SKM-1 (cell line): ENCODE measurements at regions not wholly inside any gene's neighbourhood (a gene's known extent, or its start where the extent isn't known, plus 50 kb on each side); places are given as distances from the start of the nearest gene placed in this dataset.

Experiments
- DNase-seq: peaks from one replicate; lab custom pipeline; 2025; ENCODE audit not compliant: unreplicated experiment; lab: John Stamatoyannopoulos, UW

GRCh38 chr19:28289295-28290063 lies 923.5 kb downstream of the UQCRFS1 start:
- no peak for DNase-seq

GRCh38 chr19:28288572-28289264 lies 924.2 kb downstream of the UQCRFS1 start:
- no peak for DNase-seq

GRCh38 chr19:28285917-28286316 lies 927.0 kb downstream of the UQCRFS1 start:
- no peak for DNase-seq

GRCh38 chr19:28285078-28285477 lies 927.9 kb downstream of the UQCRFS1 start:
- DNase-seq, result no peak

GRCh38 chr19:28284389-28284788 lies 928.6 kb downstream of the UQCRFS1 start:
- no peak for DNase-seq

GRCh38 chr19:28283592-28283991 lies 929.4 kb downstream of the UQCRFS1 start:
- DNase-seq, result no peak

GRCh38 chr19:28281676-28282075 lies 931.3 kb downstream of the UQCRFS1 start:
- DNase-seq, result no peak

GRCh38 chr19:28264556-28264955 lies 948.4 kb downstream of the UQCRFS1 start:
- no peak for DNase-seq

GRCh38 chr19:28258829-28259228 lies 954.1 kb downstream of the UQCRFS1 start:
- DNase-seq, result no peak

- no peak for DNase-seq
These were observed 955.6 kb downstream of the UQCRFS1 start for GRCh38 chr19:28257396-28257795.

- no peak for DNase-seq
These were observed 965.7 kb downstream of the UQCRFS1 start for GRCh38 chr19:28247243-28247642.

GRCh38 chr19:28245937-28246336 lies 967.0 kb downstream of the UQCRFS1 start:
- no peak for DNase-seq

- no peak for DNase-seq
These were observed 968.0 kb downstream of the UQCRFS1 start for GRCh38 chr19:28244966-28245365.

- no peak for DNase-seq
These were observed 970.5 kb downstream of the UQCRFS1 start for GRCh38 chr19:28242317-28242927.

- no peak for DNase-seq
These were observed 973.7 kb downstream of the UQCRFS1 start for GRCh38 chr19:28239270-28239669.

- no peak for DNase-seq
These were observed 974.6 kb downstream of the UQCRFS1 start for GRCh38 chr19:28238270-28238820.

- DNase-seq, result no peak
These were observed 977.3 kb downstream of the UQCRFS1 start for GRCh38 chr19:28235606-28236125.

GRCh38 chr19:28234637-28235036 lies 978.3 kb downstream of the UQCRFS1 start:
- DNase-seq, result no peak

- DNase-seq, result no peak
These were observed 984.1 kb downstream of the UQCRFS1 start for GRCh38 chr19:28228854-28229253.

- DNase-seq, result no peak
These were observed 988.5 kb downstream of the UQCRFS1 start for GRCh38 chr19:28224441-28224840.

- DNase-seq, result no peak
These were observed 991.2 kb downstream of the UQCRFS1 start for GRCh38 chr19:28221736-28222135.

GRCh38 chr19:28218728-28219127 lies 994.2 kb downstream of the UQCRFS1 start:
- DNase-seq, result no peak
